ENCODE measurements at regions not wholly inside any gene's neighbourhood (a gene's known extent, or its start where the extent isn't known, plus 50 kb on each side); places are given as distances from the start of the nearest gene placed in this dataset.

- H3K27ac ChIP-seq (ENCODE audit: low read depth in 1 of 2, low read length in 2 of 2) = no peak overlapping the region
- H3K27me3 ChIP-seq (ENCODE audit: control insufficient read depth in 4 of 4, insufficient read depth in 4 of 4, low read length in 3 of 4) = no peaks in the 10 kb centered on the region
- H3K36me3 ChIP-seq (ENCODE audit: control insufficient read depth in 4 of 4, insufficient read depth in 3 of 4, low read depth in 1 of 4, low read length in 3 of 4) = no peaks in the 10 kb centered on the region
- no peak for DNase-seq (ENCODE audit: low spot score)
- H3K4me1 ChIP-seq (ENCODE audit: control insufficient read depth in 4 of 4, insufficient read depth in 4 of 4, low read length in 3 of 4) = no peaks in the 10 kb centered on the region
- no peak overlapping the region for H3K4me3 ChIP-seq (ENCODE audit: low read depth in 1 of 3, low read length in 3 of 3)
- no peaks in the 10 kb centered on the region for H3K9me3 ChIP-seq (ENCODE audit: control insufficient read depth in 4 of 4, low read length in 3 of 4)
- 81% methylated on average over 2 of the region's 2 CpGs for WGBS
- H3K9ac ChIP-seq (ENCODE audit: low read depth in 1 of 2, low read length in 2 of 2) = no peak overlapping the region
- TF ChIP-seq FOXA2 (IDR thresholded peaks at IDR 0.05) = no peak
- TF ChIP-seq EGR1 (IDR thresholded peaks at IDR 0.05; ENCODE audit: low read depth in 2 of 2) = no peak
- TF ChIP-seq SP1 (IDR thresholded peaks at IDR 0.05) = no peak
- no peak for TF ChIP-seq CTCF (IDR thresholded peaks at IDR 0.05; ENCODE audit: low read depth, low read length, missing input control)
- no peak for TF ChIP-seq JUND (IDR thresholded peaks at IDR 0.05)
- no peak for TF ChIP-seq ATF3 (IDR thresholded peaks at IDR 0.05)
- TF ChIP-seq HNF4A (conservative IDR thresholded peaks at IDR 0.05) = no peak
- TF ChIP-seq YY1 (IDR thresholded peaks at IDR 0.05) = no peak
- no peak for TF ChIP-seq TAF1 (conservative IDR thresholded peaks at IDR 0.05)
- TF ChIP-seq, protein P1, sequence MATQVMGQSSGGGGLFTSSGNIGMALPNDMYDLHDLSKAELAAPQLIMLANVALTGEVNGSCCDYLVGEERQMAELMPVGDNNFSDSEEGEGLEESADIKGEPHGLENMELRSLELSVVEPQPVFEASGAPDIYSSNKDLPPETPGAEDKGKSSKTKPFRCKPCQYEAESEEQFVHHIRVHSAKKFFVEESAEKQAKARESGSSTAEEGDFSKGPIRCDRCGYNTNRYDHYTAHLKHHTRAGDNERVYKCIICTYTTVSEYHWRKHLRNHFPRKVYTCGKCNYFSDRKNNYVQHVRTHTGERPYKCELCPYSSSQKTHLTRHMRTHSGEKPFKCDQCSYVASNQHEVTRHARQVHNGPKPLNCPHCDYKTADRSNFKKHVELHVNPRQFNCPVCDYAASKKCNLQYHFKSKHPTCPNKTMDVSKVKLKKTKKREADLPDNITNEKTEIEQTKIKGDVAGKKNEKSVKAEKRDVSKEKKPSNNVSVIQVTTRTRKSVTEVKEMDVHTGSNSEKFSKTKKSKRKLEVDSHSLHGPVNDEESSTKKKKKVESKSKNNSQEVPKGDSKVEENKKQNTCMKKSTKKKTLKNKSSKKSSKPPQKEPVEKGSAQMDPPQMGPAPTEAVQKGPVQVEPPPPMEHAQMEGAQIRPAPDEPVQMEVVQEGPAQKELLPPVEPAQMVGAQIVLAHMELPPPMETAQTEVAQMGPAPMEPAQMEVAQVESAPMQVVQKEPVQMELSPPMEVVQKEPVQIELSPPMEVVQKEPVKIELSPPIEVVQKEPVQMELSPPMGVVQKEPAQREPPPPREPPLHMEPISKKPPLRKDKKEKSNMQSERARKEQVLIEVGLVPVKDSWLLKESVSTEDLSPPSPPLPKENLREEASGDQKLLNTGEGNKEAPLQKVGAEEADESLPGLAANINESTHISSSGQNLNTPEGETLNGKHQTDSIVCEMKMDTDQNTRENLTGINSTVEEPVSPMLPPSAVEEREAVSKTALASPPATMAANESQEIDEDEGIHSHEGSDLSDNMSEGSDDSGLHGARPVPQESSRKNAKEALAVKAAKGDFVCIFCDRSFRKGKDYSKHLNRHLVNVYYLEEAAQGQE (IDR thresholded peaks at IDR 0.05) = no peak
- TF ChIP-seq MAX (IDR thresholded peaks at IDR 0.05) = no peak
- TF ChIP-seq RAD21 (IDR thresholded peaks at IDR 0.05) = no peak
- TF ChIP-seq GABPA (IDR thresholded peaks at IDR 0.05 in 1 of 2, conservative IDR thresholded peaks at IDR 0.05 in 1 of 2) = no peak
Observed at GRCh38 chr7:81393018-81393417, 376.8 kb downstream of the HGF start.

DNA sequence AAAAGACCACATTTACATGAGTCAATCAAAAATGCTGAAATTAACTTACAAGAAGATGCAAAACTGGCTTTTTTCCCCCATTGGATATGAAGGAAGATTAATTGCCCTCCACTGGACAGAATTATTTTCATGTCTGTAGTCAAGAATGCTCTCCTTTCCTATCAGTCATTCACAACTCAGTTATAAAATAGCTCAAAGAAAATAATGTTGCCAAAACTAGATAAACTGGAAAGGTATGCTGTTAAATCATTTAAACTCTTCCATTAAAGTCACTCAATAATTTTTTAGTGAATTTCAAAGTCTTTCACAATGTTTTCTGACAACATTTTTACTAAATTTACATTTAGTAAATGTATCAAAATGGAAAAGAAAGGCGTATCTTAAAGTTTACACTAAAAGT, 384.5 kb downstream of the HGF start:
- Histone ChIP-seq H3K9me3 (ENCODE audit: control insufficient read depth in 4 of 4, low read length in 3 of 4) (no peaks in the 10 kb centered on the region), H3K36me3 (ENCODE audit: control insufficient read depth in 4 of 4, insufficient read depth in 3 of 4, low read depth in 1 of 4, low read length in 3 of 4) (no peaks in the 10 kb centered on the region), H3K27me3 (ENCODE audit: control insufficient read depth in 4 of 4, insufficient read depth in 4 of 4, low read length in 3 of 4) (no peaks in the 10 kb centered on the region), H3K27ac (ENCODE audit: low read depth in 1 of 2, low read length in 2 of 2) (no peak overlapping the region), H3K9ac (ENCODE audit: low read depth in 1 of 2, low read length in 2 of 2) (no peak overlapping the region), H3K4me1 (ENCODE audit: control insufficient read depth in 4 of 4, insufficient read depth in 4 of 4, low read length in 3 of 4) (no peaks in the 10 kb centered on the region), H3K4me3 (ENCODE audit: low read depth in 1 of 3, low read length in 3 of 3) (no peak overlapping the region)
- no peak for TF ChIP-seq GABPA (IDR thresholded peaks at IDR 0.05 in 1 of 2, conservative IDR thresholded peaks at IDR 0.05 in 1 of 2)
- TF ChIP-seq RXRA (IDR thresholded peaks at IDR 0.05) = no peak
- no peak for TF ChIP-seq SP1 (IDR thresholded peaks at IDR 0.05)
- no peak for TF ChIP-seq YY1 (IDR thresholded peaks at IDR 0.05)
- TF ChIP-seq ATF3 (IDR thresholded peaks at IDR 0.05) = no peak
- TF ChIP-seq EGR1 (IDR thresholded peaks at IDR 0.05; ENCODE audit: low read depth in 2 of 2) = no peak
- no peak for TF ChIP-seq FOXA1 (IDR thresholded peaks at IDR 0.05)
- WGBS = 81% methylated on average over 1 of the region's 1 CpG
- DNase-seq (ENCODE audit: low spot score) = no peak
